GM21786 (cell line): ENCODE measurements at regions not wholly inside any gene's neighbourhood (a gene's known extent, or its start where the extent isn't known, plus 50 kb on each side); places are given as distances from the start of the nearest gene placed in this dataset.
"Not testable (repeated sequence)": the region's sequence is repeated elsewhere in the genome, so short reads cannot be mapped to it uniquely, and the experiment has no call there.

Source experiments
- ATAC-seq: cut with Tn5 transposase; IDR thresholded peaks from one replicate; pipeline ENCODE4 v1.9.1; 2021; ENCODE audit not compliant: unreplicated experiment

DNA sequence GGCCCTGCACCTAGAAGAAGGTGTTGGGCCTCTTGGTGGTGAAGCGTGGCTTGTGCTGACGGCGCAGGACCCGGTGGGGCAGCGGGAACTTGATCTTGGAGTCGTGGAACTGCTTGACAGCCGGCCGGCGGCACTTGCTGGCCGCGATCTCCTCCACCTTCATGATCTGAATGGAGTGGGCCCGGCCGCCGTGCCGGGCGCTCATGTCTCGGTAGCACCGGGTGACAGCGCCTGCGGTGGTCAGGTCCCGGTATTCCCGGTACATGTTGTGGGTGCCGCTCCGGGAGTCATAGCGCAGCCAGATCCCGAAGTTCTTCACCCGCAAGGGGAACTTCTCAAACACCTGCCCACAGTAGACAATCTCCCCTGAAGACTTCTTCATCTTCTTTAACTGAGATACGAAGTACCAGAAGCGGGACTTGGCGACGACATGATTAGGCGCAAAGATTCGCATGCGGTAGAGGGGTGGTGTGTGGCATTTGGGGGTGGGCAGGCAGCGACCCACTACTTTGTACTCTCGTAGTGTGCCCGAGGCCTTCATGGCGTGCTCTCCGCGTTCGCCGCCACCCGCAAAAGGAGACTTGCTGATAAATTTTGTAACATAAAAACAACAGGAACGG lies 92.1 kb upstream of the MSH6 start:
- not testable (repeated sequence) for ATAC-seq

GRCh38 chr2:47690132-47690531 lies 92.8 kb upstream of the MSH6 start:
- ATAC-seq, result no peak

- peak; percentile 81 for ATAC-seq
Measured at GRCh38 chr2:47689118-47689517, 93.8 kb upstream of the MSH6 start.

DNA sequence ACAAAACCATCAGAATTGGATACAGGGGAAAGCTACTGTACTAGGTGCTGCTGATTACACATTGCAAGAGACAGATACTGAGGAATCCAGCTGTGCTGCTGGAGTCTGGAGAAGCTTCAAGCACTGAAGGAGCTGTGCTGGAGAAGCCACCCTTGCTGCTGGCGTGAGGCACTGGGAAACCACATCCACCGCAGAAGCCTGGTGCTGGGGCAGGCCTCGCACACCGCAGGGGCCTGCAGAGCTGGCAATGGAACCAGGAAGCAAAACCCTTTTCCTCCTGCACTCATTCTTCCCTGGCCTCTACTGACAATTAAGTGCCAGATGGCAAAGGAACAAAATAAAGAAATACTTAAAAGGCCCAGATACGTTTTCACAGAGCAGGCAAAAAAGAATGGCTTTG lies 94.4 kb upstream of the MSH6 start:
- no peak for ATAC-seq

DNA sequence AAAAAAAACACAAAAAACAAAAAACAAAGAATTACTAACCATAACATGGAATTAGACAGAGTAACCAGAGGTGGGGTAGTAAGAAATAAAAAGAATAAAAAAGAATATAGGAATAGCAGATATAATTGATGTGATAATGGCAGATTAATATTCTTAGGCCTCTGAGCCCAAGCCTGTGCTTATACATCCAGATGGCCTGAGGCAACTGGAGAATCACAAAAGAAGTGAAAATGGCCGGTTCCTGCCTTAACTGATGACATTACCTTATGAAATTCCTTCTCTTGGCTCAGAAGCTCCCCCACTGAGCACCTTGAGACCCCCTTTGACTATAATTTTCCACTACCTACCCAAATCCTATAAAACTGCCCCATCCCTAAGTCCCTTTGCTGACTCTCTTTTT lies 95.1 kb upstream of the MSH6 start:
- no peak for ATAC-seq

- ATAC-seq, result no peak
Measured at GRCh38 chr2:47686018-47686417, 96.9 kb upstream of the MSH6 start.

DNA sequence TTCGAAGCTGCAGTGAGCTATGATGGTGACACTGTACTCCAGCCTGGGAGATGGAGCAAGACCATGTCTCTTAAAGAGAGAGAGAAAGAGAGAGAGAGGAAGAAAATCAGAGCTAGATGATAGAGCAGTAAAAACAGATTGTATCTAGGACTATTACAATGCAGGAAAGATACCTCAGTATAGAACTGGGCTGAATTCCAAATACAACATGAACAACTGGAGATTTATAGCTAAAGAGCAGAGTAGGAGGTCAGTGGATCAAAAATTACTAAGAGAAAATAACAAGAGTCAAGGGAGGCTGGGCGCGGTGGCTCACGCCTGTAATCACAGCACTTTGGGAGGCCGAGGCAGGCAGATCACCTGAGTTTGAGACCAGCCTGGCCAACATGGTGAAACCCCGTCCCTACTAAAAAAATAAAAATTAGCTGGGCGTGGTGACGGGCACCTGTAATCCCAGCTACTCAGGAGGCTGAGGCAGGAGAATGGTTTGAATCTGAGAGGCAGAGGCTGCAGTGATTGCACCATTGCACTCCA lies 100.7 kb upstream of the MSH6 start:
- ATAC-seq, result no peak

DNA sequence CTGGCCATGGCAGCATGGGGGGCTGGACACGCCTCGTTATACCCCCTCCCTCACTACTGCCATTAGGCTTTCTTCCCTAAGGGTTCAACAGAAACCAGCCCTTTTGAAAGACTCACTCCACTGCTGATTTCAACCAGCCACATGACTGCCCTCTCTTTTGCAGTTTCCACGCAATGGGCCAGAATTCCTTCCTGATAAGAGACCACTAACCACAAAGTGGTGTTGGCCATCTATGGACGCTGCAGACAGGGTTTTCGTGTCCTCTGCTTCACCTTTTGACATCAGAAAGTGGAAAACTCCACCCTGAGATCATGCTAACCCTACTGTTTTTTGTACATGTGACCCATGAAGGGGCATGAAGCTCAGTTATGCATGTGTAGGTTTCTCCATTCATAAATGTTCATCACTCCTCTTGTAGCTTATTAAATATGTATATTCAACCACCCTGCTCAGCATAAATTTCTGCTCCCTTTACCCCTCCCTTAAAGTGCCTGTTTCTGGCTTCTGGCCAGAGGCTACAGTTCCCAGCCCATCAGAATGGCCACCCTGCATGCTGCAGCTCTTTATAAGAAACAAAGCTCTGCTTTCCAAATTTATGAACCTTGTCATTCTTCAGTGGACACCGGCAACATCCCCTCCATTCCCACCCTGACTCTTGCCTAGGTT lies 105.6 kb upstream of the KCNK12 start:
- ATAC-seq, result no peak

DNA sequence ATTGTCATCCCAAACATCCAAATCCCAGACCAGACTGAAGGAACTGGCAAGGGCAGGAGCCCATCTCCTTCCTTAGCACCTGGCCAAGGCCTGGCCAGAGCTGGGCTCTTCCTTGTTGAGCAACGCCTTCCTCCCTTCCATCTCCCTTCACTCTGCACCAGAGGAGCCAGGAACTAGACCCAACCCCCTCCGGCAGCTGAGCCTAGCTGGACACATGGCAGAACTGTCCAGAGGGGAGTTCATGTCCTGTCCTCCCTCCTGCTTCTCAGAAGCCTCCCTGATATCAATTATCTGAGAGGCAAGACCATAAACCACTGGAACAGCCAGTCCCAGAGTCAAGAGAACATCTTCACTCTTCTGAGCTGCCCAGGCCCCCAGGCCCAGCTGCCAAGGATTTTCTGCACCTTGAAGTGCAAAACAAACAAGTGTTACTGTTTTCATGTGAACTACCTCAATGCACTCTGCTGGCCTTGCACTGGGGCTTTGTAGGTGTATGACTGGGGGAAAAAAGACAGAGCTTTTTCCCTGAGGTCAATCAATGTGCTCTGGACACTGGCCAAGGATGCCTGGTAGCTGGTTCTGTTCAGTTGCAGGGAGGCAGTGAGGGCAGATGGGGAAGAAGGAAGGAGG lies 104.5 kb upstream of the KCNK12 start:
- ATAC-seq, result no peak

DNA sequence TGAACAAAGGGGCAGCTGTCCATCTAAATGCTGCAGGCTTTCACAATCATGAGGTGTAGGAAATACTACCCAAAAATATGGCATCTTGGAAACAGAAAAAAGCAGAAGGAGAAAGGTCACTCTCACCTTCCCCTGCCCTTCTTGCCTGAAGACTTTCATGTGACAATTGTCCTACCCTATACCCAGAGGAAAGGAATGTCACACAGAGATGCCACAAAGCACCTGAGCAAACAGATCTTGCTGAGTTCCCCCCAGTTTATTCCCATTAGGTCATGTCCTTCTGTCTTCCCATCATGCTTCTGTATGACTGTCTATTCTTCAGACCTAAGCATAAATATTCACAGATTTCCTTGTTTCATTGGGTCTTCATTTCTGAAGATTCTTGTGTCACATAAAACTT lies 95.5 kb upstream of the KCNK12 start:
- ATAC-seq, result no peak

GRCh38 chr2:47664817-47665216 lies 94.0 kb upstream of the KCNK12 start:
- no peak for ATAC-seq

GRCh38 chr2:47662552-47662951 lies 91.8 kb upstream of the KCNK12 start:
- no peak for ATAC-seq

DNA sequence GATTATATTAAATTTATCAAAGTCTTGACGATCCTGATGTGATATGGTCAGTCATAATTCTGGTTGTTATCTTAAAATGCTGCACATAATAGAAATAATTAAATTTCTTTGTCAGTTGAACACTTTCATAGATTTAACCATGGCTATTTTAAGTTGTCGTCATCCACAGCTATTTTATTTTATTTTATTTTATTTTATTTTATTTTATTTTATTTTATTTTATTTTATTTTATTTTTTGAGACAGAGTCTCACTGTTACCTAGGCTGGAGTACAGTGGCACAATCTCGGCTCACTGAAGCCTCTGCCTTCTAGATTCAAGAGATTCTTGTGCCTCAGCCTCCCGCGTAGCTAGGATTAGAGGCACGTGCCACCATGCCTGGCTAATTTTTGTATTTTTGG lies 90.5 kb upstream of the KCNK12 start:
- ATAC-seq, result no peak

DNA sequence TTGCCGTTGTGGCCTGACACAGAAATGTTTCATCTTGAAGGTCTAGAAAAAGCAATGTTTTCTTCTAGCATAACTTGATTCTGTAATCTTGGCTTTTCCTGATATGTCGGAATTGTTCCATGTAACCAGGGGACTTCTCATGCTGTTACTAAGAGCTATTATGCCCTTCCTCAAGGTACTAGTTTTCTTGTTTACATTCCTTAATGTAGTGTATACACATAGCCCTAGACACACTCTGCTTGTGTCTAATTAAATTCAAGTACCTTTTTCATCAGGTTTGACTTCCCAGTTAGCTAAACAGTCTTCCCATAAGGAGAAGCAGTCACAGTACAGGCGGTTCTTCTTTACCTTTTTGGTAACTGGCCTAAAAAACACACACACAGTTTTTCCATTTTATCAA lies 89.4 kb upstream of the KCNK12 start:
- ATAC-seq, result no peak

DNA sequence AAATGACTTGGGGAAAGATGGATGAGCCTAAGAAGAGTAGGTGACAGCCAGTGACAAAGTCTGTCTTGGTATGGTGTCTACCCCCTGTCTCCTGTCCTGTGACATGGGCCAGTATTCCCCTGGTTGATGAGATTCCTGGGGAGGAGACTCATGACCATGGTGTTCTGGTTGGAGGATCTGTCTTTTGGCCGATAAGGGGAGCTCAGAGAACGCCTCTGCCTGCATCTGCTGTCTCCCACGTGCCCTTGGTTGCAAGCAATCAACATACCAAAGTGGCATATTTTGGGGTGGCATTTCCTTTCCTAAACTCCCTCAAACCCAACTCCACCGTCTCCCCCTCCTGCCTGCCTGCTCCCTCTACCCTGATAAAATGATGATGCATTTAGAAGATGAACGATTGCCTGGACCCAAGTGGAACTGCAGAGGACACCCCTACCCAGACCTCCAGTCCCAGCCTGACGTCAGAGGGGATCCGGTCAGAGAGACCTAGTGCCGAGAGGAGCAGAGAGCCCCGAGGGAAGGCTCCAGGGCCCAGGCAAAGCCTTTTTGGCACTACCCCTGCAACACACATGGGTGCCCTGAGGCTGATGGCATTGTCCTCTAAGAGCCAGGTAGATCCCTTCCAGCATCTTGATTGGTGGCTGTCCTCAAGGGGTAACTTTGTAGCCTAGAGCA lies 88.0 kb upstream of the KCNK12 start:
- ATAC-seq, result no peak

DNA sequence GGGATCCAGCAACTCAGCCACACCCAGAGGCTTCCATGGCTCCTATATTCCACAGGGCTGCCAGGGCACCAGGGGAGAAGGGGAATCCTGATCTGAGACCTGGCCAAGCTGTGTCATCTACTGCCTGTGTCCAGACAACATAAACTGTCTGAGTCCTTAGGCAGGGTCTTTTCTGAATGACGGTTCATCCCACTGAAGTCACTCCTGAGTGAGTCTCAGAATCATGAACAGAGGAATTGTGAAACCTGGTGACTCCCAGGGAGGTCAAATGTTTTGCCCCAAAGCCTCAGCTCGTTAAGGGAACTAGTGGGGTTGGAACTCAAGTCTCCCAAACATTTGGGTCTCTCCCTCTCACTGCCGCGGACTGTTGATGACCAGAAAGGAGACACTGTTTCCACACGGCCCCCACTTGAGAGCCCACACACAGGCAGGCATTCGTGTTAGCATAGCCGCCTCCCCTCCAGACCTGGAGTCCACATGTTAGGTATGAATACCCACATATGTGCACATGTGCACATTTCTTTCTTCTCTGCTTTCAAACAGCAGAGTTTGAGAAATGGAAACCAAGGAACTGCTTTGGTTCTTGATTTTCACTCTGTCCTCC lies 87.2 kb upstream of the KCNK12 start:
- ATAC-seq, result no peak

- no peak for ATAC-seq
Measured at GRCh38 chr2:47656715-47657600, 86.2 kb upstream of the KCNK12 start.

GRCh38 chr2:47655563-47655880 lies 84.7 kb upstream of the KCNK12 start:
- ATAC-seq, result no peak

GRCh38 chr2:47654790-47655562 lies 84.2 kb upstream of the KCNK12 start:
- peak; percentile 74 for ATAC-seq
